ENCODE measurements at regions not wholly inside any gene's neighbourhood (a gene's known extent, or its start where the extent isn't known, plus 50 kb on each side); places are given as distances from the start of the nearest gene placed in this dataset.

DNA sequence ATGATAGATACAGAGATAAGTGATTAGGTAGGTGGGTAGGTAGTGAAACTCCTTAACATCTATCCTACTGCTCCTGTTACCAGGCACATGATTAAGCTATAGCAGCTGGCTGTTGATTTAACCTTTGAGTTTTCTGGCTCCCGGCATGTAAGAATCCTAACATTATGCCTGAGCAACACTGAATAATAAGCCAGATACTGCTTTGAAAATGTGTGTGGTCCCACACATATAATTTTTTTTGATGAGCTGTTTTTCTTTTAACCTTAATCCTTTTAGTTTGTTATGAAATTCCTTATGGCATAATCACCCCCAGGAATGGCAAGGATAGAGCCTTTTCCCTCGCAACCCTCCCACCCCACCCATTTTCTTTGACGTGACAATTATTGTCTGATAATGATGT, 104.2 kb upstream of the NEUROD1 start:
- no peak overlapping the region for H3K4me3 ChIP-seq
- no peak overlapping the region for H3K27ac ChIP-seq
- H3K36me3 ChIP-seq: no peaks in the 10 kb centered on the region
- intact Hi-C loops (cut with DNase I): no loop called here
- 20 to 48% methylated on average over 3 of the region's 3 CpGs for WGBS, 2 donors
- DNase-seq: no peak
- H3K4me1 ChIP-seq: peaks cover 0 to 33% (median 17%) of the 10 kb centered on the region in 3 donors
- H3K27me3 ChIP-seq: peaks cover 0 to 6% (median 0%) of the 10 kb centered on the region in 4 donors
- TF ChIP-seq, protein P1, sequence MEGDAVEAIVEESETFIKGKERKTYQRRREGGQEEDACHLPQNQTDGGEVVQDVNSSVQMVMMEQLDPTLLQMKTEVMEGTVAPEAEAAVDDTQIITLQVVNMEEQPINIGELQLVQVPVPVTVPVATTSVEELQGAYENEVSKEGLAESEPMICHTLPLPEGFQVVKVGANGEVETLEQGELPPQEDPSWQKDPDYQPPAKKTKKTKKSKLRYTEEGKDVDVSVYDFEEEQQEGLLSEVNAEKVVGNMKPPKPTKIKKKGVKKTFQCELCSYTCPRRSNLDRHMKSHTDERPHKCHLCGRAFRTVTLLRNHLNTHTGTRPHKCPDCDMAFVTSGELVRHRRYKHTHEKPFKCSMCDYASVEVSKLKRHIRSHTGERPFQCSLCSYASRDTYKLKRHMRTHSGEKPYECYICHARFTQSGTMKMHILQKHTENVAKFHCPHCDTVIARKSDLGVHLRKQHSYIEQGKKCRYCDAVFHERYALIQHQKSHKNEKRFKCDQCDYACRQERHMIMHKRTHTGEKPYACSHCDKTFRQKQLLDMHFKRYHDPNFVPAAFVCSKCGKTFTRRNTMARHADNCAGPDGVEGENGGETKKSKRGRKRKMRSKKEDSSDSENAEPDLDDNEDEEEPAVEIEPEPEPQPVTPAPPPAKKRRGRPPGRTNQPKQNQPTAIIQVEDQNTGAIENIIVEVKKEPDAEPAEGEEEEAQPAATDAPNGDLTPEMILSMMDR (IDR thresholded peaks at IDR 0.05): no peak
- H3K9me3 ChIP-seq: no peaks in the 10 kb centered on the region

DNA sequence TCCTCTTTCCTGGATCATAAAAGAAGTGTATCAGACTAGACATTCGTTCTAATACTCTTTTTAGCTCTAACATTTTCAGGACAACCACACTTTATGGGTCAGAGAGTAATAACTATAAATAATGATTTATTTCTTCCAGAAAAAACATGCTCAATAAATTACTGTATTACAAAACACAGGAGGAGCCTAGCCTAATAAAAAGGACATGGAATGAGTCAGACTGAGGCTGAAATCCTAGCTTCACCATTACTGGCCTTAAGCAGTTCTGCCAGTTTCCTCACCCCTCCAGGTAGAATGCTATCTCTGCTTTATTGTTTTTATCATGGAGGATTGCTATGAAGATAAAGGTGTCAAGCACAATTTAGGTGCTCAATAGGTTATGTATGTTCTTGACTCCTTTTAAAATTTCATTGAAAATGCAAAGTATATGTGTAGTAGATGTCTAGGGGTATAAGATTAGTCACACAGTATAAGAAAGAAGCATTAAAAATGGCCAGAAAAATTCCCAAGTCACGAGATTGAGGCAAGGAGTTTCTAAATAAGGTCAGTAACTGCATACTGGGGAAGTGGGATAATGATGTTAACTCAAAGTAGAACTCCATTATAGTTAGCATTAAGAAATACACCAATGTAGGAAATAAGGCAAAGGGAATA, 105.5 kb upstream of the NEUROD1 start:
- Histone ChIP-seq H3K27ac (no peak overlapping the region), H3K9me3 (no peaks in the 10 kb centered on the region), H3K36me3 (no peaks in the 10 kb centered on the region), H3K4me3 (no peak overlapping the region), H3K4me1 (peaks cover 0 to 24% (median 10%) of the 10 kb centered on the region in 3 donors), H3K27me3 (peaks cover 0 to 6% (median 0%) of the 10 kb centered on the region in 4 donors)
- TF ChIP-seq, protein P1 (IDR thresholded peaks at IDR 0.05): no peak
- TF ChIP-seq POLR2A (IDR thresholded peaks at IDR 0.05): no peak
- intact Hi-C loops (cut with DNase I): no loop called here
- DNase-seq: no peak
- 33 to 35% methylated on average over 2 of the region's 2 CpGs for WGBS, 2 donors

DNA sequence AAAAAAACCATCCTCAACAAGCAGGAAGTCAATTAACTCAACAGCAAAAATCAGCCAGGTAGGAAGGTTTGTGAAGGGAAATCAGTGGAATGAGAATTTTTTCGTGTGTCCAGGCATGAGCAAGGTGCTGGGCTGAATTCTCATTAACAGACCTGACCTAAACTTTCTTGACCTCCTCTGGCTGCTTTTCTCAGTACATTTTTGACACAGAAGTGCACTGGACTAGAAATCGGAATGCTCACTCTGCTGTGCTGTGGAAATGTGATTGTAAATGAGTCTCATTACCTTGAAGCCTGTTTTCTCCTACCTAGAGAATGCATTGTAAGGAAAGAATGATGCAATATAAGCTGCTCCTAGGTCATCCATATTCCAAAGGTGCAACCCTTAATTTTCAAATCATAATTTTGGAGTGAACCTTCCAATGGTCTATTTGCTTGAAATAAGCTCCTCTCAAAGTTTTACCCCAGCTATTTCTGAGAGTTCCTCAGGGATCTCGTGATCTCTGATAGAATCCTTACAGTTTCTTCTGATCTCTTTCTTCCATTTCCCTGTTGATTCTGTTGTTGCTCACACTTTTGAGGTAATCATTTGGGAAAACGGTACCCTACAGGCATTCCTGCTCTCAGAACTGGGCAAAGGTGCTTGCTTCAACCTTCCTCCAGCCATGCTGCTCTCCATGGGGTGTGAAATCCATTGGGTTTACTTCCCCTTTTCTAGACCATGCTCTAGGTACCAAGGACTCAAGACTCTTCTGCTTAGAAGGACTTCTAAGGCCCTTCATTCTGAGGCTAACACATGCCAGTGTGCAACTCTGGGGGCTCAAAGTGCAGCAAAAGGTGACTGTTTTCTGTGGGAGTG, 104.9 kb upstream of the ITPRID2 start:
- TF ChIP-seq, protein P1 (IDR thresholded peaks at IDR 0.05): no peak
- no peak for TF ChIP-seq POLR2A (IDR thresholded peaks at IDR 0.05)
- H3K4me3 ChIP-seq: no peak overlapping the region
- 79 to 96% methylated on average over 4 of the region's 4 CpGs for WGBS, 2 donors
- no peaks in the 10 kb centered on the region for H3K36me3 ChIP-seq
- intact Hi-C loops (cut with DNase I): no loop called here
- no peak for DNase-seq
- no peak overlapping the region for H3K27ac ChIP-seq
- no peaks in the 10 kb centered on the region for H3K9me3 ChIP-seq
- H3K4me1 ChIP-seq: peaks cover 0 to 28% (median 10%) of the 10 kb centered on the region in 3 donors
- H3K27me3 ChIP-seq: peaks cover 0 to 6% (median 0%) of the 10 kb centered on the region in 4 donors

DNA sequence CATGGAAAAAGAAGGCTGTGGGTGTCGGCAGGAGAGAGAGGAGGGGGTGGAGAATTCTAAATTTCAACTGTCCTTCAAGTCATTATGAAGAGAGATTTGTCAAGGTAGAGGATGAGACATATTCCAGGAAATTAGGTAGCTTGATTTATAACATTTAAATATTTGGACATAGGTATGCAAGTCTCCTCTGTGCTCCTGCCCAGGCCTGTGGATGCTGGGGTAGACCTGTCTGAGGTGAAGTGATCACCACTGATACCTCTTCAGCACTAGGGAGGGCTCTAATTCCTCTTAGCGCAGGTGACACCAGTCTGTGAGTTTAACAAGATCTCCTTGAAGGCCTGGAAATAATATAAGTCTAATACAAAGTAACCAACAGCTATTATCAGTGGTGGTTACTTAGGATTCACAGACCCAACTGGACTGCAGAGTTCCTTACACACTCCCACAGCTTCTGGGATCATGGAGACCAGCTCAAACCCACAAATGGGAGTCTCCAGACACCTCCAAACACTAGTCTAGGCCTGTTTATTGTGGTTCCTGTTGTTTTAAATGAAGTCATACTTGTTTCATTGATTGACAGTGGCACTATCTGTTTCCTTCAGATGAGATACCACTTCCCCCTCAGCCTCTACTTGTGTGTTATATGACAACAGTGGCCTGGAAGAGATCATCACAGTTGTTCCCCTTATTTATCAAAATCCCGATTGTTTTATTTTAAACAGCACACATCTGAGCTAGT, 104.1 kb upstream of the ITPRID2 start:
- 84 to 87% methylated on average over 3 of the region's 3 CpGs for WGBS, 2 donors
- H3K27me3 ChIP-seq: peaks cover 0 to 6% (median 0%) of the 10 kb centered on the region in 4 donors
- intact Hi-C loops (cut with DNase I): no loop called here
- DNase-seq: no peak
- H3K4me1 ChIP-seq: peaks cover 0 to 33% (median 10%) of the 10 kb centered on the region in 3 donors
- H3K36me3 ChIP-seq: no peaks in the 10 kb centered on the region
- H3K4me3 ChIP-seq: no peak overlapping the region
- no peak overlapping the region for H3K27ac ChIP-seq
- no peaks in the 10 kb centered on the region for H3K9me3 ChIP-seq
- TF ChIP-seq, protein P1 (IDR thresholded peaks at IDR 0.05): no peak
- TF ChIP-seq POLR2A (IDR thresholded peaks at IDR 0.05): no peak

All from esophagus squamous epithelium (tissue), 5 donors.